K562 (cell line): ENCODE measurements at regions not wholly inside any gene's neighbourhood (a gene's known extent, or its start where the extent isn't known, plus 50 kb on each side); places are given as distances from the start of the nearest gene placed in this dataset.

Experiments used
- ATAC-seq: fragments of 200-7000 bp; cut with Tn5 transposase; 3 replicates; pipeline ENCODE4 v1.9.1; 2020; ENCODE audit warnings: moderate library complexity
- BruUV-seq: library from RNA; stranded (reverse); fragments of 400-500 nt; replicated peaks from 2 replicates; lab custom pipeline; 2021; lab: Mats Ljungman, UMichigan
- CTCF ChIA-PET: fragments of 300-600 bp; formaldehyde crosslinking; extraction: SDS; loops from one replicate; lab custom pipeline; 2021; ENCODE audit warnings: low intra/inter-chr PET ratio; lab: Yijun Ruan, JAX
- POLR2A ChIA-PET: fragments of 300-600, 350-650 bp; sonication (Branson Sonifier 250); formaldehyde crosslinking; extraction: SDS; loops from one replicate; lab custom pipeline; 2021; ENCODE audit warnings: antibody characterized with exemption, inconsistent platforms; lab: Yijun Ruan, JAX
- DNase-seq, 4 experiments: peaks; one replicate each; pipeline versions ENCODE4 v3.0.0 to v3.0.0-alpha.2; 2011 to 2018; ENCODE audit warnings: low spot score in 3 of 4, mixed read lengths in 3 of 4; ENCODE audit errors: extremely low read depth in 1 of 4
- FAIRE-seq: peaks from 2 replicates; lab custom pipeline; 2011; peaks lifted over from hg19 to GRCh38; lab: Jason Lieb, UNC
- H2AFZ ChIP-seq: 2 replicates; pipeline ENCODE4 v1.6.0; 2011; ENCODE audit warnings: low read depth, low read length, control low read depth, inconsistent platforms
- H3K27ac ChIP-seq: fragments of 200-600 bp; 3 replicates; pipeline ENCODE4 v1.8.0; 2011; ENCODE audit warnings: low read depth, mild to moderate bottlenecking, control low read depth, inconsistent platforms, low read length, moderate library complexity, mixed read lengths; ENCODE audit errors: extremely low read depth
- H3K27me3 ChIP-seq, 2 experiments: fragments of 300-600 bp in 1 of 2; 2 replicates in 1 of 2; 3 replicates in 1 of 2; pipeline versions ENCODE4 v1.6.0 to v1.8.0; 2011; ENCODE audit warnings: inconsistent platforms in 2 of 2, low read length in 2 of 2, mild to moderate bottlenecking in 1 of 2, mixed read lengths in 1 of 2, moderate library complexity in 1 of 2; ENCODE audit not compliant: control insufficient read depth in 2 of 2, insufficient read depth in 2 of 2
- H3K36me3 ChIP-seq: fragments of 300-600 bp; 3 replicates; pipeline ENCODE4 v1.8.0; 2011; ENCODE audit warnings: mild to moderate bottlenecking, low read length, inconsistent platforms; ENCODE audit not compliant: control insufficient read depth, insufficient read depth
- H3K4me1 ChIP-seq, 2 experiments: fragments of 200-600 bp in 1 of 2; replicated peaks in 1 of 2; 2 replicates in 1 of 2; 3 replicates in 1 of 2; pipeline versions ENCODE4 v1.5.1 to v1.8.0; 2011; ENCODE audit warnings: inconsistent platforms in 2 of 2, low read length in 2 of 2, mild to moderate bottlenecking in 1 of 2, mixed read lengths in 1 of 2, moderate library complexity in 1 of 2; ENCODE audit not compliant: control insufficient read depth in 2 of 2, insufficient read depth in 2 of 2
- H3K4me2 ChIP-seq: 2 replicates; pipeline ENCODE4 v1.6.1; 2011; ENCODE audit warnings: low read length, control low read depth, inconsistent platforms, mixed read lengths; ENCODE audit not compliant: insufficient read depth
- H3K4me3 ChIP-seq: fragments of 200-600 bp; sonication (generic), shearing (Covaris generic); 2 replicates; pipeline ENCODE4 v1.5.1; 2016; ENCODE audit warnings: control low read depth, inconsistent platforms
- H3K79me2 ChIP-seq: fragments of 200-600 bp; 3 replicates; pipeline ENCODE4 v1.8.0; 2011; ENCODE audit warnings: low read length, inconsistent platforms; ENCODE audit not compliant: control insufficient read depth, insufficient read depth
- H3K9ac ChIP-seq, 2 experiments: 2 replicates each; pipeline versions ENCODE4 v1.6.0 to v1.6.1; 2011; ENCODE audit warnings: low read depth in 2 of 2, low read length in 2 of 2, control low read depth in 1 of 2, inconsistent platforms in 1 of 2, mild to moderate bottlenecking in 1 of 2, mixed read lengths in 1 of 2; ENCODE audit not compliant: insufficient read depth in 1 of 2
- H3K9me1 ChIP-seq: one replicate; pipeline ENCODE4 v1.6.0; 2011; ENCODE audit warnings: inconsistent platforms, mild to moderate bottlenecking, low read length, moderate library complexity; ENCODE audit not compliant: control insufficient read depth, insufficient read depth
- H3K9me3 ChIP-seq: replicated peaks from 2 replicates; pipeline ENCODE4 v1.5.1; 2011; ENCODE audit warnings: low read depth, low read length, inconsistent platforms; ENCODE audit not compliant: control insufficient read depth, insufficient read depth
- H4K20me1 ChIP-seq: replicated peaks from 2 replicates; pipeline ENCODE4 v1.6.1; 2011; ENCODE audit warnings: low read length, inconsistent platforms, mixed read lengths; ENCODE audit not compliant: control insufficient read depth, insufficient read depth
- CBX8 ChIP-seq: fragments of 200-600 bp; sonication (generic); IDR thresholded peaks from 2 replicates; pipeline ENCODE4 v1.6.1; 2012; ENCODE audit warnings: borderline replicate concordance, mixed run types, low read depth, mild to moderate bottlenecking, moderate library complexity, mixed read lengths, low read length, control low read depth, inconsistent platforms; ENCODE audit not compliant: poor library complexity, severe bottlenecking; ENCODE audit errors: extremely low read depth
- DDX20 ChIP-seq: fragments of 450-650 bp; IDR thresholded peaks from 2 replicates; pipeline ENCODE4 v1.6.1; 2016; ENCODE audit warnings: missing genetic modification characterization, low read depth, mild to moderate bottlenecking, missing compliant biosample characterization, moderate library complexity
- EGR1 ChIP-seq: fragments of 450-650 bp; conservative IDR thresholded peaks from 2 replicates; pipeline ENCODE4 v1.6.1; 2017; ENCODE audit warnings: mild to moderate bottlenecking
- FOXJ2 ChIP-seq: fragments of 200-800 bp; sonication (Bioruptor generic); IDR thresholded peaks from 2 replicates; pipeline ENCODE4 v1.6.1; 2016; ENCODE audit warnings: missing genetic modification characterization, missing compliant biosample characterization
- HDAC3 ChIP-seq: fragments of 450-650 bp; IDR thresholded peaks from 2 replicates; pipeline ENCODE4 v1.6.1; 2018; ENCODE audit warnings: borderline replicate concordance, mild to moderate bottlenecking, moderate library complexity; ENCODE audit not compliant: partially characterized antibody
- MAFF ChIP-seq: IDR thresholded peaks from 2 replicates; pipeline ENCODE4 v1.6.1; 2012; ENCODE audit warnings: low read length, improper control_type of control experiment
- NFE2L1 ChIP-seq: fragments of 450-650 bp; IDR thresholded peaks from 2 replicates; pipeline ENCODE4 v1.6.1; 2016; ENCODE audit warnings: missing genetic modification characterization, low read depth, mild to moderate bottlenecking, missing compliant biosample characterization, moderate library complexity, borderline replicate concordance
- TBP ChIP-seq: optimal IDR thresholded peaks from 2 replicates; pipeline ENCODE3; 2011; ENCODE audit warnings: low read depth, low read length, improper control_type of control experiment
- ZBTB34 ChIP-seq: fragments of 250-450 bp; sonication (Bioruptor Pico); IDR thresholded peaks from 2 replicates; pipeline ENCODE4 v1.8.0; 2021; ENCODE audit warnings: mild to moderate bottlenecking, moderate library complexity
- ZNF175 ChIP-seq: fragments of 200-800 bp; sonication (Bioruptor generic); IDR thresholded peaks from 2 replicates; pipeline ENCODE4 v1.6.1; 2016; ENCODE audit warnings: low read depth, mild to moderate bottlenecking, missing genetic modification characterization, missing compliant biosample characterization
- ZNF274 ChIP-seq: IDR thresholded peaks from 2 replicates; pipeline ENCODE4 v1.6.1; 2011; ENCODE audit warnings: low read depth, mild to moderate bottlenecking, low read length, moderate library complexity, borderline replicate concordance
- ZNF3 ChIP-seq: fragments of 250-450 bp; sonication (Bioruptor Pico); IDR thresholded peaks from 2 replicates; pipeline ENCODE4 v1.5.0; 2021; ENCODE audit warnings: mild to moderate bottlenecking, moderate library complexity
- ZNF778 ChIP-seq: fragments of 450-650 bp; formaldehyde crosslinking; IDR thresholded peaks from 2 replicates; pipeline ENCODE4 v1.4.0; 2020; ENCODE audit warnings: mild to moderate bottlenecking, moderate library complexity
- WGBS: fragments of 100-300 bp; shearing (Covaris generic); methylation state at CpG from one replicate; pipeline ENCODE4 v1.1.6; 2016; ENCODE audit warnings: low coverage, mixed read lengths; ENCODE audit not compliant: insufficient coverage; ENCODE audit errors: missing lambda C conversion rate; 5-methylcytosine and 5-hydroxymethylcytosine counted together
- in situ Hi-C: fragments of 300-500 bp; cut with MboI; formaldehyde crosslinking; loops from 4 replicates; pipeline ENCODE4 v1.15.0; 2018; ENCODE audit warnings: inconsistent platforms, mixed read lengths
- intact Hi-C: fragments of 100-400 bp; cut with micrococcal nuclease; formaldehyde crosslinking; loops from 2 replicates; pipeline ENCODE4 v1.14.2; 2022

- H3K27ac ChIP-seq = no peak overlapping the region
- no peaks in the 10 kb centered on the region for H3K27me3 ChIP-seq
- no TSS peak for BruUV-seq
- no peak overlapping the region for H3K9ac ChIP-seq
- intact Hi-C loops = no loop called here
- H3K36me3 ChIP-seq = no peaks in the 10 kb centered on the region
- POLR2A ChIA-PET = no interaction called here
- WGBS = 3% methylated on average over 15 of the region's 15 CpGs
- TF ChIP-seq ZNF778 (CRISPR knock-in tag) (no peak), TBP (no peak), ZBTB34 (CRISPR knock-in tag) (no peak), HDAC3 (no peak), CBX8 (no peak), MAFF (no peak), NFE2L1 (tag) (no peak), ZNF274 (no peak), DDX20 (tag) (no peak), ZNF175 (CRISPR knock-in tag) (no peak), FOXJ2 (tag) (no peak), ZNF3 (CRISPR knock-in tag) (no peak), EGR1 (no peak)
- H3K79me2 ChIP-seq = no peaks in the 10 kb centered on the region
- H3K9me3 ChIP-seq = no peaks in the 10 kb centered on the region; the same call in none of the 2 replicates
- H2AFZ ChIP-seq = no peak overlapping the region
- ATAC-seq (no peak), DNase-seq (no peak), FAIRE-seq (no peak)
- no peaks in the 10 kb centered on the region for H3K4me1 ChIP-seq
- no peak overlapping the region for H3K4me3 ChIP-seq
- H3K9me1 ChIP-seq = no peaks in the 10 kb centered on the region
- in situ Hi-C loops = no loop called here
- no peaks in the 10 kb centered on the region for H4K20me1 ChIP-seq
- H3K4me2 ChIP-seq = no peak overlapping the region
- CTCF ChIA-PET = no interaction called here
Measured at GRCh38 chr16:34743115-34743514, 1283.7 kb downstream of the TP53TG3F start.
